MM.1S (cell line): ENCODE measurements at regions not wholly inside any gene's neighbourhood (a gene's known extent, or its start where the extent isn't known, plus 50 kb on each side); places are given as distances from the start of the nearest gene placed in this dataset.

Experiments used
- EZH2 ChIP-seq: fragments of 300-600 bp; sonication (generic); optimal IDR thresholded peaks from 2 replicates; pipeline ENCODE3; 2017; ENCODE audit warnings: low read depth, mild to moderate bottlenecking, antibody characterized with exemption, low read length, mixed read lengths
- TF ChIP-seq, protein P1 (sequence below): fragments of 300-600 bp; sonication (generic); IDR thresholded peaks from 2 replicates; pipeline ENCODE4 v1.5.1; 2016; ENCODE audit warnings: antibody characterized with exemption, low read length, mixed read lengths

DNA sequence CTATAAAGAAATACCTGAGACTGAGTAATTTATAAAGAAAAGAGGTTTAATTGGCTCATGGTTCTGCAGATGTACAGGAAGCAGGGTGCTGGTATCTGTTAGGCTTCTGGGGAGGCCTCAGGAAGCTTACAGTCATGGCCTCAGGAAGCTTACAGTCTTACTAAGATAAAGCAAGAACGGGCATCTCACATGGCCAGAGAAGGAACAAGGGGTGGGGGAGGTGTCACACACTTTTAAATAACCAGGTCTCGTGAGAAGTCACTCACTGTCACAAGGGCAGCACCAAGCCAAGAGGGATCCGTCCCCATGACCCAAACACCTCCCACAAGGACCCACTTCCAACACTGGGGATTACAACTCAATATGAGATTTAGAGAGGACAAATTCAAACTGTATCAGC is 192.8 kb upstream of the B3GAT1 start:
- no peak for TF ChIP-seq EZH2
- TF ChIP-seq, protein P1, sequence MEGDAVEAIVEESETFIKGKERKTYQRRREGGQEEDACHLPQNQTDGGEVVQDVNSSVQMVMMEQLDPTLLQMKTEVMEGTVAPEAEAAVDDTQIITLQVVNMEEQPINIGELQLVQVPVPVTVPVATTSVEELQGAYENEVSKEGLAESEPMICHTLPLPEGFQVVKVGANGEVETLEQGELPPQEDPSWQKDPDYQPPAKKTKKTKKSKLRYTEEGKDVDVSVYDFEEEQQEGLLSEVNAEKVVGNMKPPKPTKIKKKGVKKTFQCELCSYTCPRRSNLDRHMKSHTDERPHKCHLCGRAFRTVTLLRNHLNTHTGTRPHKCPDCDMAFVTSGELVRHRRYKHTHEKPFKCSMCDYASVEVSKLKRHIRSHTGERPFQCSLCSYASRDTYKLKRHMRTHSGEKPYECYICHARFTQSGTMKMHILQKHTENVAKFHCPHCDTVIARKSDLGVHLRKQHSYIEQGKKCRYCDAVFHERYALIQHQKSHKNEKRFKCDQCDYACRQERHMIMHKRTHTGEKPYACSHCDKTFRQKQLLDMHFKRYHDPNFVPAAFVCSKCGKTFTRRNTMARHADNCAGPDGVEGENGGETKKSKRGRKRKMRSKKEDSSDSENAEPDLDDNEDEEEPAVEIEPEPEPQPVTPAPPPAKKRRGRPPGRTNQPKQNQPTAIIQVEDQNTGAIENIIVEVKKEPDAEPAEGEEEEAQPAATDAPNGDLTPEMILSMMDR, result no peak
